ENCODE measurements at regions not wholly inside any gene's neighbourhood (a gene's known extent, or its start where the extent isn't known, plus 50 kb on each side); places are given as distances from the start of the nearest gene placed in this dataset.

GRCh38 chr2:37851828-37852584 is 73.1 kb upstream of the RMDN2 start:
- POLR2A ChIA-PET (ENCODE audit: low non-redundant PET): no interaction called here
- CTCF ChIA-PET: no interaction called here
- no peak for TF ChIP-seq CTCF (conservative IDR thresholded peaks at IDR 0.05; ENCODE audit: low read depth)
- DNase-seq (ENCODE audit: low spot score): no peak
- no peak overlapping the region for H3K27ac ChIP-seq

GRCh38 chr2:37852585-37853014 is 72.5 kb upstream of the RMDN2 start:
- ChIA-PET POLR2A (ENCODE audit: low non-redundant PET) (no interaction called here), CTCF (no interaction called here)

GRCh38 chr2:37854676-37855282 is 70.3 kb upstream of the RMDN2 start:
- TF ChIP-seq CTCF (conservative IDR thresholded peaks at IDR 0.05; ENCODE audit: low read depth): no peak
- no peak for DNase-seq (ENCODE audit: low spot score)
- H3K27ac ChIP-seq: no peak overlapping the region
- CTCF ChIA-PET: interaction anchor here (0.6 kb wide), 1 partner anchor 319 kb away, joined by 4 read pairs; no protein-coding TSS in a partner anchor
- POLR2A ChIA-PET (ENCODE audit: low non-redundant PET): no interaction called here

More at GRCh38 chr2:37852585-37853014, 72.5 kb upstream of the RMDN2 start:
- H3K27ac ChIP-seq: no peak overlapping the region
- no peak for TF ChIP-seq CTCF (conservative IDR thresholded peaks at IDR 0.05; ENCODE audit: low read depth)
- no peak for DNase-seq (ENCODE audit: low spot score)

- TF ChIP-seq CTCF (conservative IDR thresholded peaks at IDR 0.05; ENCODE audit: low read depth): no peak
- ChIA-PET POLR2A (ENCODE audit: low non-redundant PET) (no interaction called here), CTCF (interaction anchor here (0.6 kb wide), 2 partner anchors 10 to 460 kb away, joined by 3 read pairs; no protein-coding TSS in a partner anchor)
- H3K27ac ChIP-seq: no peak overlapping the region
- DNase-seq (ENCODE audit: low spot score): no peak
These were observed 69.6 kb upstream of the RMDN2 start for GRCh38 chr2:37855283-37856041.

- POLR2A ChIA-PET (ENCODE audit: low non-redundant PET): no interaction called here
- no peak for DNase-seq (ENCODE audit: low spot score)
- TF ChIP-seq CTCF (conservative IDR thresholded peaks at IDR 0.05; ENCODE audit: low read depth): no peak
- CTCF ChIA-PET: interaction anchor here (0.6 kb wide), 1 partner anchor 461 kb away, joined by 3 read pairs; no protein-coding TSS in a partner anchor
- no peak overlapping the region for H3K27ac ChIP-seq
These were observed 68.9 kb upstream of the RMDN2 start for GRCh38 chr2:37856101-37856751.
